ENCODE measurements at regions not wholly inside any gene's neighbourhood (a gene's known extent, or its start where the extent isn't known, plus 50 kb on each side); places are given as distances from the start of the nearest gene placed in this dataset.
A peak's percentile ranks its signal among the peaks of the same experiment; 100 is the strongest.

DNA sequence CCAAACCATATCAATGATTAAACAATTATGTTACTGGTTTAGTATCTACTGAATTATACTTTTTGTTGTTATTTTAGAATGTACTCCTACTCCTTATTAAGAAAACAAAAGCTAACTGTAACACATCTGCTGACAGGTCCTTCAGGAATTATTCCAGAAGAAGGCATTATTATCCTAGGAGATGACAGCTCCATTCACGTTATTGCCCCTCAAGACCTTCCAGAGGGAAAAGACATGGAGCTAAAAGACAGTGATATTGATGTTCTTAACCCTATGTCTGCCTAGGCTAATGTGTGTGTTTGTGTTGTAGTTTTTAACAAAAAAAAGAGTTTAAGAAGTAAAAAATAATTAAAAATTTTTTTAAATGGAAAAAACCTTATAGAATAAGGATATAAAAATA is 206.8 kb upstream of the KLHL4 start:
- Histone ChIP-seq H3K4me1 (ENCODE audit: insufficient read depth, low read length) (no peaks in the 10 kb centered on the region), H2AFZ (ENCODE audit: low read length) (no peak overlapping the region)
- DNase-seq (ENCODE audit: insufficient read length, low spot score, missing footprints): no peak

GRCh38 chrX:87327267-87327666 is 190.3 kb upstream of the KLHL4 start:
- Histone ChIP-seq H3K4me1 (ENCODE audit: insufficient read depth, low read length) (no peaks in the 10 kb centered on the region), H3K79me2 (ENCODE audit: insufficient read depth, low read length) (no peaks in the 10 kb centered on the region), H4K20me1 (ENCODE audit: insufficient read depth, low read length) (no peaks in the 10 kb centered on the region), H3K9me3 (ENCODE audit: low read depth, low read length) (no peaks in the 10 kb centered on the region), H3K27me3 (ENCODE audit: insufficient read depth, low read length) (no peaks in the 10 kb centered on the region), H3K36me3 (ENCODE audit: insufficient read depth, low read length) (no peaks in the 10 kb centered on the region), H3K4me2 (ENCODE audit: insufficient read depth, low read length) (no peak overlapping the region), H3K4me3 (ENCODE audit: insufficient read depth, low read length) (no peak overlapping the region), H2AFZ (ENCODE audit: low read length) (no peak overlapping the region), H3K27ac (ENCODE audit: low read depth, low read length) (no peak overlapping the region)
- TF ChIP-seq, protein P1, sequence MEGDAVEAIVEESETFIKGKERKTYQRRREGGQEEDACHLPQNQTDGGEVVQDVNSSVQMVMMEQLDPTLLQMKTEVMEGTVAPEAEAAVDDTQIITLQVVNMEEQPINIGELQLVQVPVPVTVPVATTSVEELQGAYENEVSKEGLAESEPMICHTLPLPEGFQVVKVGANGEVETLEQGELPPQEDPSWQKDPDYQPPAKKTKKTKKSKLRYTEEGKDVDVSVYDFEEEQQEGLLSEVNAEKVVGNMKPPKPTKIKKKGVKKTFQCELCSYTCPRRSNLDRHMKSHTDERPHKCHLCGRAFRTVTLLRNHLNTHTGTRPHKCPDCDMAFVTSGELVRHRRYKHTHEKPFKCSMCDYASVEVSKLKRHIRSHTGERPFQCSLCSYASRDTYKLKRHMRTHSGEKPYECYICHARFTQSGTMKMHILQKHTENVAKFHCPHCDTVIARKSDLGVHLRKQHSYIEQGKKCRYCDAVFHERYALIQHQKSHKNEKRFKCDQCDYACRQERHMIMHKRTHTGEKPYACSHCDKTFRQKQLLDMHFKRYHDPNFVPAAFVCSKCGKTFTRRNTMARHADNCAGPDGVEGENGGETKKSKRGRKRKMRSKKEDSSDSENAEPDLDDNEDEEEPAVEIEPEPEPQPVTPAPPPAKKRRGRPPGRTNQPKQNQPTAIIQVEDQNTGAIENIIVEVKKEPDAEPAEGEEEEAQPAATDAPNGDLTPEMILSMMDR (IDR thresholded peaks at IDR 0.05; ENCODE audit: extremely low read depth, low read depth, low read length): no peak
- no peak for DNase-seq (ENCODE audit: insufficient read length, low spot score, missing footprints)

More for the DNA sequence above, 206.8 kb upstream of the KLHL4 start:
- H3K27me3 ChIP-seq (ENCODE audit: insufficient read depth, low read length): no peaks in the 10 kb centered on the region
- no peaks in the 10 kb centered on the region for H3K79me2 ChIP-seq (ENCODE audit: insufficient read depth, low read length)
- no peak overlapping the region for H3K4me2 ChIP-seq (ENCODE audit: insufficient read depth, low read length)
- no peak overlapping the region for H3K27ac ChIP-seq (ENCODE audit: low read depth, low read length)
- no peaks in the 10 kb centered on the region for H3K9me3 ChIP-seq (ENCODE audit: low read depth, low read length)
- no peaks in the 10 kb centered on the region for H3K36me3 ChIP-seq (ENCODE audit: insufficient read depth, low read length)
- H3K4me3 ChIP-seq (ENCODE audit: insufficient read depth, low read length): no peak overlapping the region
- H4K20me1 ChIP-seq (ENCODE audit: insufficient read depth, low read length): no peaks in the 10 kb centered on the region
- TF ChIP-seq, protein P1 (IDR thresholded peaks at IDR 0.05; ENCODE audit: extremely low read depth, low read depth, low read length): no peak

GRCh38 chrX:87337267-87337666 is 180.3 kb upstream of the KLHL4 start:
- no peak overlapping the region for H3K27ac ChIP-seq (ENCODE audit: low read depth, low read length)
- H2AFZ ChIP-seq (ENCODE audit: low read length): no peak overlapping the region
- no peak overlapping the region for H3K4me2 ChIP-seq (ENCODE audit: insufficient read depth, low read length)
- H3K4me3 ChIP-seq (ENCODE audit: insufficient read depth, low read length): no peak overlapping the region
- no peaks in the 10 kb centered on the region for H3K9me3 ChIP-seq (ENCODE audit: low read depth, low read length)
- H3K4me1 ChIP-seq (ENCODE audit: insufficient read depth, low read length): no peaks in the 10 kb centered on the region
- H3K79me2 ChIP-seq (ENCODE audit: insufficient read depth, low read length): no peaks in the 10 kb centered on the region
- H3K36me3 ChIP-seq (ENCODE audit: insufficient read depth, low read length): no peaks in the 10 kb centered on the region
- no peak for DNase-seq (ENCODE audit: insufficient read length, low spot score, missing footprints)
- H4K20me1 ChIP-seq (ENCODE audit: insufficient read depth, low read length): no peaks in the 10 kb centered on the region
- H3K27me3 ChIP-seq (ENCODE audit: insufficient read depth, low read length): no peaks in the 10 kb centered on the region
- TF ChIP-seq, protein P1 (IDR thresholded peaks at IDR 0.05; ENCODE audit: extremely low read depth, low read depth, low read length): no peak

- Histone ChIP-seq H2AFZ (ENCODE audit: low read length) (no peak overlapping the region), H3K79me2 (ENCODE audit: insufficient read depth, low read length) (no peaks in the 10 kb centered on the region), H3K4me3 (ENCODE audit: insufficient read depth, low read length) (no peak overlapping the region), H3K4me1 (ENCODE audit: insufficient read depth, low read length) (no peaks in the 10 kb centered on the region), H3K27ac (ENCODE audit: low read depth, low read length) (no peak overlapping the region), H3K4me2 (ENCODE audit: insufficient read depth, low read length) (no peak overlapping the region), H4K20me1 (ENCODE audit: insufficient read depth, low read length) (no peaks in the 10 kb centered on the region), H3K27me3 (ENCODE audit: insufficient read depth, low read length) (no peaks in the 10 kb centered on the region), H3K9me3 (ENCODE audit: low read depth, low read length) (no peaks in the 10 kb centered on the region), H3K36me3 (ENCODE audit: insufficient read depth, low read length) (no peaks in the 10 kb centered on the region)
- TF ChIP-seq, protein P1 (IDR thresholded peaks at IDR 0.05; ENCODE audit: extremely low read depth, low read depth, low read length): peak; percentile 34
- no peak for DNase-seq (ENCODE audit: insufficient read length, low spot score, missing footprints)
These were observed 179.1 kb upstream of the KLHL4 start for GRCh38 chrX:87338510-87338909.

Measured in osteoblast (primary cell).